Endothelial cell of umbilical vein (primary cell): ENCODE measurements at regions not wholly inside any gene's neighbourhood (a gene's known extent, or its start where the extent isn't known, plus 50 kb on each side); places are given as distances from the start of the nearest gene placed in this dataset.

Source experiments
- BruUV-seq: library from RNA; stranded (reverse); fragments of 400-500 nt; replicated peaks from 2 replicates; lab custom pipeline; 2021; lab: Mats Ljungman, UMichigan
- CTCF ChIA-PET: fragments of 300-600, 350-600 bp; sonication (Branson Sonifier 250); formaldehyde crosslinking; loops from one replicate; lab custom pipeline; 2021; ENCODE audit warnings: antibody characterized with exemption, inconsistent platforms; lab: Charles Lee
- POLR2A ChIA-PET: fragments of 300-600, 350-600 bp; sonication (Branson Sonifier 250); formaldehyde crosslinking; loops from one replicate; lab custom pipeline; 2021; ENCODE audit warnings: antibody characterized with exemption, inconsistent platforms; lab: Charles Lee
- DNase-seq: peaks from one replicate; pipeline ENCODE4 v3.0.0-alpha.2; 2011; ENCODE audit warnings: low read depth, low spot score
- FAIRE-seq: peaks from 2 replicates; lab custom pipeline; 2011; peaks lifted over from hg19 to GRCh38; lab: Jason Lieb, UNC
- H2AFZ ChIP-seq: 2 replicates; pipeline ENCODE4 v1.6.0; 2012; ENCODE audit warnings: low read depth, low read length, control low read depth, inconsistent platforms
- H3K27ac ChIP-seq: 2 replicates; pipeline ENCODE4 v1.5.1; 2011; ENCODE audit warnings: low read depth, mild to moderate bottlenecking, control low read depth, low read length, moderate library complexity; ENCODE audit not compliant: insufficient read depth
- H3K27me3 ChIP-seq, 2 experiments: 2 replicates each; pipeline versions ENCODE4 v1.6.0 to v1.6.1; 2011; ENCODE audit warnings: low read length in 2 of 2, mixed read lengths in 1 of 2; ENCODE audit not compliant: control insufficient read depth in 2 of 2, insufficient read depth in 2 of 2
- H3K36me3 ChIP-seq, 2 experiments: 2 replicates in 1 of 2; 3 replicates in 1 of 2; pipeline ENCODE4 v1.5.1; 2011; ENCODE audit warnings: low read length in 2 of 2, mild to moderate bottlenecking in 1 of 2, moderate library complexity in 1 of 2; ENCODE audit not compliant: control insufficient read depth in 2 of 2, insufficient read depth in 2 of 2; ENCODE audit errors: extremely low read depth in 1 of 2
- H3K4me1 ChIP-seq: 3 replicates; pipeline ENCODE4 v1.5.1; 2011; ENCODE audit warnings: mild to moderate bottlenecking, low read length; ENCODE audit not compliant: control insufficient read depth, insufficient read depth; ENCODE audit errors: extremely low read depth
- H3K4me2 ChIP-seq: 2 replicates; pipeline ENCODE4 v1.6.1; 2011; ENCODE audit warnings: low read length, control low read depth, mixed read lengths; ENCODE audit not compliant: insufficient read depth
- H3K4me3 ChIP-seq, 3 experiments: fragments of 200-600 bp in 1 of 3; sonication (generic), shearing (Covaris generic) in 1 of 3; replicated peaks in 1 of 3; 2 replicates each; pipeline ENCODE4 v1.5.1; 2011 to 2016; ENCODE audit warnings: control low read depth in 3 of 3, low read length in 3 of 3, mild to moderate bottlenecking in 2 of 3, inconsistent platforms in 1 of 3, low read depth in 1 of 3, moderate library complexity in 1 of 3; ENCODE audit not compliant: insufficient read depth in 1 of 3
- H3K79me2 ChIP-seq: 2 replicates; pipeline ENCODE4 v1.6.0; 2012; ENCODE audit warnings: low read length, inconsistent platforms; ENCODE audit not compliant: control insufficient read depth, insufficient read depth
- H3K9ac ChIP-seq: replicated peaks from 2 replicates; pipeline ENCODE3; 2011; ENCODE audit warnings: low read length, control low read depth; ENCODE audit not compliant: insufficient read depth; ENCODE audit errors: extremely low read depth
- H3K9me1 ChIP-seq: replicated peaks from 3 replicates; pipeline ENCODE4 v1.6.0; 2011; ENCODE audit warnings: mild to moderate bottlenecking, low read length; ENCODE audit not compliant: control insufficient read depth, insufficient read depth; ENCODE audit errors: extremely low read depth
- H3K9me3 ChIP-seq: replicated peaks from 2 replicates; pipeline ENCODE4 v1.5.1; 2012; ENCODE audit warnings: low read length, inconsistent platforms; ENCODE audit not compliant: control insufficient read depth, insufficient read depth
- H4K20me1 ChIP-seq: replicated peaks from 2 replicates; pipeline ENCODE3; 2011; ENCODE audit warnings: mild to moderate bottlenecking, low read length; ENCODE audit not compliant: control insufficient read depth, insufficient read depth; ENCODE audit errors: extremely low read depth
- EZH2 ChIP-seq: IDR thresholded peaks from 2 replicates; pipeline ENCODE4 v1.6.1; 2012; ENCODE audit warnings: borderline replicate concordance, low read depth, mild to moderate bottlenecking, moderate library complexity, low read length, inconsistent platforms; ENCODE audit not compliant: severe bottlenecking
- FOS ChIP-seq: IDR thresholded peaks from 2 replicates; pipeline ENCODE4 v1.6.1; 2011; ENCODE audit warnings: mild to moderate bottlenecking, low read length, moderate library complexity, borderline replicate concordance; ENCODE audit not compliant: insufficient read depth
- GATA2 ChIP-seq: IDR thresholded peaks from 2 replicates; pipeline ENCODE4 v1.7.0; 2011; ENCODE audit warnings: low read depth, mild to moderate bottlenecking, moderate library complexity, mixed read lengths, low read length; ENCODE audit not compliant: insufficient read length, insufficient read depth
- JUN ChIP-seq: IDR thresholded peaks from 2 replicates; pipeline ENCODE4 v1.6.1; 2011; ENCODE audit warnings: borderline replicate concordance, low read depth; ENCODE audit not compliant: insufficient read length, insufficient read depth
- POLR2A ChIP-seq: IDR thresholded peaks from 2 replicates; pipeline ENCODE4 v1.6.1; 2012; ENCODE audit warnings: low read depth, mild to moderate bottlenecking, control low read depth, low read length
- POLR2AphosphoS5 ChIP-seq: IDR thresholded peaks from 2 replicates; pipeline ENCODE4 v1.6.1; 2012; ENCODE audit warnings: low read depth, mild to moderate bottlenecking, control low read depth, low read length, moderate library complexity; ENCODE audit not compliant: insufficient read depth
- dilution Hi-C: fragments of 300-500 bp; cut with MboI; formaldehyde crosslinking; loops from one replicate; pipeline ENCODE4 v1.15.0; 2019; ENCODE audit warnings: low sequenced_read_pairs; ENCODE audit not compliant: extremely low pct_ligation_motif_present
- intact Hi-C: fragments of 100-400 bp; cut with micrococcal nuclease; formaldehyde crosslinking; loops from one replicate; pipeline ENCODE4 v1.10.0; 2022
- TF ChIP-seq, protein P1 (sequence below): IDR thresholded peaks from 2 replicates; pipeline ENCODE4 v1.6.1; 2011; ENCODE audit not compliant: insufficient read depth, insufficient read length

DNA sequence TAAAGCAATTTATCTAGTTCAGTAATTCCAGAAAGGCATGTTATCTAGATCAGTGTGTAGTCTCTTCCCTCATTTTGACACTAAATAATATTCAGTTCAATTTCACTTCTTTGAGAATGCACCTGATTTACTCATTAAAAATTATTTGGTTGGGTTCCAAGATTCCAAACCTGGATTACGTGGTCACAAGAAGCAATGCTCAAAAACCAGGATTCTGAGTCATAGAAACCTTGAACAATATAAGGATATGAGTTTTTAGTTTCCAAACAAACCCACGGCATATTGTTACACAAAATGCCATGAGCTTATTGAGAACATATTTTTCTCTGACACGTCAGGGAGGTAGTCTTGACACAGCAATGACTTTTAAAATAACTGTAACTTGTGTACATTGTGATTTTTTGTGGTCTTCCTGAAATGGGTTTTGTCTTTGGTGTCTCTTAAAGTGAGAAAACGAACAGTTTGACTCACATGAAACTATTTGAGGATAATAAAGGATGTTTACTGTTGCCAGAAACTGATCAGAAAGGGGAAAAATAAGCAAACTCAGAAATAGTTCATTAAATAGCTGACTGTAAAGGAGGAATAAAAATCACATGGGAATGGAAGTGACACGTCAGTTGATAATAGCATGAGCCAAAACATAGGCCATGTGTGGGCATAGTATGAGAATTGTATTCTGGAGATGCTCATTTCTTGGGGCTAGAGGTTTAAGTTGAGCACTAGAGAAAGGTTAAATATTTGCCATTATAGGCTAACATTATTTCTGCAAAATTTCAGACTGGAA is 617.7 kb upstream of the CDH2 start:
- peak overlapping the region; percentile 17 for H2AFZ ChIP-seq
- DNase-seq: peak; percentile 93
- intact Hi-C loops (loop anchor here (1.0 to 10.0 kb wide), 8 partner anchors 8 to 950 kb away; no protein-coding TSS in a partner anchor), dilution Hi-C loops (no loop called here)
- no peaks in the 10 kb centered on the region for H3K9me1 ChIP-seq
- peak overlapping the region; percentile 63 for H3K4me2 ChIP-seq
- CTCF ChIA-PET: interaction anchor here (1.2 to 2.1 kb wide), 4 partner anchors 8 to 25 kb away, joined by 3 to 6 read pairs (median 4); no protein-coding TSS in a partner anchor
- H3K36me3 ChIP-seq: no peaks in the 10 kb centered on the region
- H3K27ac ChIP-seq: peak overlapping the region; percentile 99
- FAIRE-seq: peak; percentile 87
- BruUV-seq: TSS peak; percentile 88
- no peaks in the 10 kb centered on the region for H3K9me3 ChIP-seq
- POLR2A ChIA-PET: interaction anchor here (1.2 kb wide), 1 partner anchor 371 kb away, joined by 3 read pairs; no protein-coding TSS in a partner anchor
- peak overlapping the region; percentile 67 for H3K9ac ChIP-seq
- no peaks in the 10 kb centered on the region for H4K20me1 ChIP-seq
- no peak overlapping the region for H3K4me3 ChIP-seq
- H3K27me3 ChIP-seq: no peaks in the 10 kb centered on the region
- TF ChIP-seq, protein P1, sequence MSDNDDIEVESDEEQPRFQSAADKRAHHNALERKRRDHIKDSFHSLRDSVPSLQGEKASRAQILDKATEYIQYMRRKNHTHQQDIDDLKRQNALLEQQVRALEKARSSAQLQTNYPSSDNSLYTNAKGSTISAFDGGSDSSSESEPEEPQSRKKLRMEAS: no peak
- TF ChIP-seq POLR2A (no peak), GATA2 (peak; percentile 20), JUN (peak; percentile 91), EZH2 (no peak), POLR2AphosphoS5 (peak; percentile 44), FOS (peak; percentile 82)
- peaks cover 76% of the 10 kb centered on the region for H3K4me1 ChIP-seq
- no peaks in the 10 kb centered on the region for H3K79me2 ChIP-seq
